ENCODE measurements at regions not wholly inside any gene's neighbourhood (a gene's known extent, or its start where the extent isn't known, plus 50 kb on each side); places are given as distances from the start of the nearest gene placed in this dataset.

DNA sequence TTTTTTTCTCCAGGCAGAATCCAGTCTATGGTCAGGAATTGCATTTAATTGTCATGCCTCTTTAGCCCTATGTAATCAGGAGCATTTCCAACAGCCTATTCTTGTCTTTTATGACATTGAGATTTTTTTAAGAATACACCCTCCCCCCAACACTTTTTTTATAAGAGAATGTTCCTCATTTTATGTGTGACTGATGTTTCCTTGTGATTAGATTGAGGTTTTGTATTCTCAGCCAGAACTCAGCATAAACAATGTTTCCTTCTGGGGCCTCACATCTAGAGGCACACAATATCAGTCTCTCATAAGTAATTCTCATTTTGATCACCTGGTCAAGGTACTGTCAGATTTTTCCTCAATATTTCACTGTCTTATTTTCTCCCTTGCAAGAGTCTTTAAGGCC lies 193.4 kb upstream of the PDE1C start:
- DNase-seq: no peak

DNA sequence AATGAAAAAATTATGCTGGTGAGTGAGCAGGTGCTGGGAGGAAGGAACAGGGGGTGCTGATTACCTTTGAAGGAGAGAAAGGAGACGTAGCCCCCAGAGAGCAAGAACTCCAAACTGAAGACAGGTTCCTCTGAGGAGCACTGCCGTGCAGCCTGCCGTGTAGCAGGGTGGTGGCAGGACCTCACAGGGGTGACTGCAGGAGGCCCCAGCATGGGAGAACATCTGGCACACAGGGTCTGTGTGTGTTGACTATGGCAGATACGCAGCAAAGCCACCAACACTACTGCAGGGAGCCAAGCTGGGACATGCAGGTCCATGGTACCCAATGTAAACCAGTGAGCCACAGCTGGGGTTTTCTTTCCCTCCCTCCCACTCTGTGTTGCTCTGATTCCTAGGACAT lies 192.1 kb upstream of the PDE1C start:
- DNase-seq: no peak

- no peak for DNase-seq
Observed at GRCh38 chr7:32259931-32260596, 189.9 kb upstream of the PDE1C start.

DNA sequence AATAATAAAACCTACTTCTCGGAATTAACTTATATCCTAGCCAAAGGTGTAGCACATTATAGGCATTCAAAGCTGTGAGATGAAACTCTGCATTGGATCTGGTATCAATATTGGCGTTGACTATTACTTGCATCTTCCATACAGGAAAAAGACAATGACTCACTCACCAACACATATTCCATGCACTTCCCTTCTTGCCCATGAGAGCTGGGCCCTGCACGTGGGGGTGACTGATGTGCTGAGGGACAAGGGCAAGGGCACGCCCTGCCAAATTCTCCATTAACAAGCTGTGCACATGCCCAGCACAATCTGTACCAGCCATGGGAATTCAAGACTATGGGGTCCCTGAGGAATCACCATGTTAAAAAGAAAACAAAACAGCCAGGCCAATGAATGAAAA lies 188.1 kb upstream of the PDE1C start:
- DNase-seq: no peak

DNA sequence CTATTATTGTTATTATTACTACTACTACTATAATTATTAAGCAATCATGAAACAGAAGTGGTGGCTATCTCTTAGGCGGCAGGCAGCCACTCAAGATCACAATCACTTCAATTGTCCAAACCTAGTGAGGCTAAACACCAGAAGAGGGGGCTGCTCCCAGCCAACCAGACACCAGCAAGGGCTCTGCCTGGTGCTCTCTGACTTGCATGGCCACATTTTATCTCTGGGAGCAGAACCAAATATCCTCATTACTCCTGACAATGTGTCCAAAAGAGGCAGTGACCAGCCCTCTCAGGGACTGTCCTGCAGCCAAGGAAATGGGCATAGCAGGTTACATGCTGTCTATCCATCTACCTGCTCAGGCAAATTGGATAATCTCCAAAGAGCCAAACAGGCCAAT lies 187.4 kb upstream of the PDE1C start:
- no peak for DNase-seq

GRCh38 chr7:32256811-32257210 lies 186.6 kb upstream of the PDE1C start:
- DNase-seq: no peak

- no peak for DNase-seq
Observed at GRCh38 chr7:32256376-32256775, 186.2 kb upstream of the PDE1C start.

DNA sequence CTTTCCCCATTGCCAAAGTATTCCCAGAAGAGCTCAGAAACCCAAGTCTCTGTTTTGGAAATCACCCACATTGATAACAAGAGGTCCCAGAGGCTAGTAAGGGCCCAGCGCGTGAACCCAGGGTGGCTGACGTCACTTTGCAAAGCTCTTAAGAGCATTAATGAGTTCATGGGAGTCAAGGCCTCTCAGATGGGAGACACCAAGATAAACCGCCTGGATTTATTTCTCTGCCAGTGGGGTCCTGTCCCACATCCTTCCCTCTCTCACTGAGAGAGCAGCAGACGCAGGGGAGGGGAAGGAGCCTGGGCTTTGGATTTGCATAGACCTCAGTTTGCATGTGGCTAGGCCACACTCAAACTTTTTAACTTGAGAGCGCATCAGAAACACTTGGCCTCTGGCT lies 184.8 kb upstream of the PDE1C start:
- no peak for DNase-seq

GRCh38 chr7:32253299-32253698 lies 183.1 kb upstream of the PDE1C start:
- no peak for DNase-seq

GRCh38 chr7:32251659-32252058 lies 181.5 kb upstream of the PDE1C start:
- no peak for DNase-seq

- DNase-seq: no peak
Observed at GRCh38 chr7:32250471-32251260, 180.5 kb upstream of the PDE1C start.

DNA sequence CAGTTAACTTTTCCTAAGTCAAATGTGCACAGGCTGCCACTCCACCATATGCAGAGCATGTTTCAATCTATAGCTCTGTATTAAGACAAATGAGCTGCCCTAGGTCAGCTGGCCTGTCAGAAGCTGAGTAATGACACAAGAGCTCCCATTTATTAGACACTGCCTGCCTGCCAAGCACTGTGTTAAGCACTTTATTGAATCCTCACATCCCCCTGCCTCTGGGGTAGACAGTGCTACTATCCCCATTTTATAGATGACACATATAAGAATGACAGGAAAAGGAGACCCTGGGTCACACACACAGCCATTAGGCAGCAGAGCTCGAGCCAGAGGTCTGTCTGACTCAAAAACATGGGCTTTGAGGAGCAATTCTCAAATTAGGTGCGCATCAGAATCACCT lies 179.8 kb upstream of the PDE1C start:
- DNase-seq: no peak

DNA sequence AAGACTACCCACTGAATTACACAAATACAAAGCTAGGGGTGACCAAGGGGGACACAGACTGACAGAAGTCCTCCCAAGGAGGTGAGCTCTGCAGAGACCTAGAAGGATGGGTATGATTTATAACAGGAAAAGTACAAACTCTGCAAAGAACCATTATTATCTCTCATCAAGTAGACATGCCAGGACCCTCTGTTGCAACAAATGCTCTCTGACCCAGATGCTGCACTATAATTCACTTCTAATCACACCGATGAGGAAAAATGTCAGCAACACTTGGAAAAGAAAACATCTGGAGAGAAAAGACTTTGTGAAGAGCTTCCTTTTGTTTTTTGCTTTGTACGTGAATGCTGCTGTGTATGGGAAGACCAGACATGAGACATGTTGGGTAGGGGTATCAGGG lies 178.3 kb upstream of the PDE1C start:
- no peak for DNase-seq

DNA sequence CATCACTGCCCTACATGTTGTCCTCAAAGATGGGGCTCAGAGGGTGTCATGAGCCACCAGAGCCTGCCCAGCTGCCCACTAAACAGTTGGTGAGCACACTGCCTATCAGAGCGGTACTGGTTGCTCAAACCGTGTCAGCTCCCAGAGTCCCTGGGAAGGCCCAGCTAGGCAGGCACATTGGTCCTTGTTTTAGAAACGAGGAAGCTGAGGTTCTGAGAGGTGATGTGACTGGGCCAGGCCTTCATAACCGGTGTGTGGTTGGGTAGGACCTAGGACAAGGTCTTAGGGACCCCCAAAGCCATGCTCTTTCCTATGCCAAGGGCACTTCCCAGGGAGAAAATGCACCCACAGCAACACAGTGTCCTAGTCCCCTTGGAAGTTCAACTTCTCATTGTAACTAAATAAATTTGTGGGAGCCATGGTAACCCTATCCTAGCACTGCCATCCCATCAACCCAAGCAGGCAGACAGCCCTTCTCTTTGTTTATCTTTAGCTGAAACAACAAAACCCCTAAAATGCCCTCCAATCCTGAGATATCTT lies 174.7 kb upstream of the PDE1C start:
- DNase-seq: no peak

GRCh38 chr7:32243687-32244290 lies 173.6 kb upstream of the PDE1C start:
- no peak for DNase-seq

DNA sequence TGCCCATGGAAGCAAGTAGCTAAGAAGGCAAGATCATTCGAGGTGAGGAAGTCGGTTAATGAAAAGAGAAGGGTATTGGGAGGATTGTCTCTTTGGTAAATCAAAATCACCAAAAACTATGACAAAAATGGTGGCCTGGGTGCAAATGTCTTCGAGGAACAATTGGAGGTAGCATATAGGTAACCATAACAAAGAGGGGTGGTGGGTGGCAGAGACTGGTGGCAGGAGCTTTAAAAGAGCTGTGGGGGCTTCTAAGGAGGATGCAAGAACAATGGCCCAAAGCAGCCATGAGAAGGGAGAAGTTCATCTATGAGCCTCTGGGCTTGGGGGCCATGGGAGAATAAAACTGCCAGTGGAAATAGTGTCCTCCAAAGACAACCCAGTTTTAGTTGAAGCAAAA lies 172.2 kb upstream of the PDE1C start:
- DNase-seq: no peak

DNA sequence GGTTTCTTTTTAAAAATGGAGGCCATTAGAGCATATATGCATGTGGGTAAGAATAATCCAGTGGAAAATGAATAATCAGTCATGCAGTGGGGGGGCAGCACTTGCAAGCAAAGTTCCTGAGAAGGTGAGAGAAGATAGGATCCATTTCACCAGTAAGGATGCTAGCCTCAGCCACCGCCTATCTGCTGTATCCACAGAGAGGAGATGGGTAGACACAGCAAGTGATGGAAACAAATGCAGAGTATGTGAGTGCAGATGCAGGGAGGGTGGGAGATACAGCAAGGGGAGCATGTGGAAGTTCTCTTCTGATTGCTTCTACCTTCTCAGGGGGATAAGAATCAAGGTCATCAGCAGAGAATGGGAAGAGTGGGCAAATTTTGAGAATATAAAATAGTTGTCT lies 171.4 kb upstream of the PDE1C start:
- no peak for DNase-seq

DNA sequence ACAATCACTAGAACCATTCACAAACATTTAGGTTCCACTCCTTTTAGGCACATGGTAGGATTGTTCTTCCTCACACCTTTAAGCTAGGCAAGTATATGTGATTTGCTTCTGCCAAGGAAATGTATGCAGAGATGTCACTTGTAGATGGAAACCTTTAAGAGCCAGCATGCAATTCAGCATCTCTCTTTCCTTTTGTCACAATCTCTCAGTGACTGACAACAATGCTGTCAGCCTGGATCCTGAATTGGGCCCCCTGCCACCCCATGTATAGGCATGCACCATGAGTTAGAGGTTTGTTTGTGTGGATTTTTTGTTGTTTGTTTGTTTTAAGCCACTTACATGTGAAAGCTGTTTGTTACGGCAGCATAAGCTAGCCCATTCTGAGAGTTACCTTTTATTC lies 169.6 kb upstream of the PDE1C start:
- DNase-seq: no peak

- DNase-seq: no peak
Observed at GRCh38 chr7:32228601-32229000, 158.4 kb upstream of the PDE1C start.

GRCh38 chr7:32227746-32228145 lies 157.5 kb upstream of the PDE1C start:
- DNase-seq: no peak

DNA sequence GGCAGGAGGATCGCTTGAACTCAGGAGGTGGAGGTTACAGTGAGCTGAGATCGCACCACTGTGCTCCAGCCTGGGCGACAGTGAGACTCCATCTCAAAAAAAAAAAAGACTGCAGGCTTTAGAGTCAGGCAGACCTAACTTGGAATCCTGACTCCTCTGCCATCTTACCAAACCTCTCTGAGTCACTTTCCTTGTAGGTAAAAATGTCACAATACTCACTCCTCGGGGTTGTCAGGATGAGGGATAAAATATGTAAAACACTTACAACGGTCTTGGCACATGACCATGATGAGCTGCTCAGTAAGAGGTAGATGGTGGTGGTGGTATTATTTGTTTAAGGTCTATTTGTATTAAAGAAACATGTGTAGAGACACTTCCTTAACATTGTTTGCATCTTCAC lies 154.1 kb upstream of the PDE1C start:
- no peak for DNase-seq

GRCh38 chr7:32223721-32224120 lies 153.5 kb upstream of the PDE1C start:
- DNase-seq: no peak

- no peak for DNase-seq
Observed at GRCh38 chr7:32223071-32223650, 153.0 kb upstream of the PDE1C start.
